Middle frontal gyrus (tissue), 1 donor: ENCODE measurements at regions not wholly inside any gene's neighbourhood (a gene's known extent, or its start where the extent isn't known, plus 50 kb on each side); places are given as distances from the start of the nearest gene placed in this dataset.
"Not testable (repeated sequence)": the region's sequence is repeated elsewhere in the genome, so short reads cannot be mapped to it uniquely, and the experiment has no call there.

Source experiments
- DNase-seq: peaks from one replicate; pipeline ENCODE4 v3.0.0-alpha.2; 2015; ENCODE audit warnings: low spot score; ENCODE audit errors: extremely low spot score

- DNase-seq, result no peak
Observed at GRCh38 chr3:635393-635792, 438.8 kb downstream of the CHL1 start.

DNA sequence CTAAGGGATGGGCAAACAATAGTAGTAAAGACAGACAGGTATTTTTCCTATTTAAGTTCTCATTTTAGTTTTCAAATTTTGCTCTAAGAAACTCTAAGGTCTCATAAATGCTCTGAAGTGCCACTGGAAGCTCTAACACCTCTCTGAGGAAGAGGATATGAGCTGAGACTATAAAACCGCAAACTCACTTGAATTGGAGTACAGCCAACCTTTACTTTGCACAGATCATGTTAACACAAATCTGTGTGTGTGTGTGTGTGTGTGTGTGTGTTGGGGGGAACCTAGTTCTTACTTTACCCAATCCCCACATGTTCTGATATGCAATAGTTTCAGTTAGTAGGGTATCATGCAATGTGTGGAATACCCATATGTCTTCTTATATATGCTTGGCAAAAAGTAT lies 446.8 kb downstream of the CHL1 start:
- DNase-seq, result no peak

DNA sequence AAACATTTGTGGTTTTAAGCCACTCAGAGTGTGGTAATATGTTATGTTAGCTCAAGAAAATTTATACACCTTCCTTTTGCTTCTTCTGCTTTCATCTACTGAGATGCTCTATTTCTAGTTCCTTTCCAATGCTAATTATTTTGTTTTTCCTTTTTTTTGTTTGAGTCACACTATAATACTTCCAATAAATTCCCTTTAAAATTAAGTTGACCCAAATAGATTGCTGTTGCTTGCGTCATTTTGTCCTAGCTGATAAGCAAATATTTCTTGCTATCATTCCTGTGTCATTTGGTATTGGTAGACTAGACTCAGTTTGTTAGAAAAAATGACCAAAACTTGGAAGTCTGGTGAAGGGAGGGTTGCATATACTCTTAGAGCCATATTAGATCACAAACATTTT lies 437.0 kb upstream of the CNTN6 start:
- no peak for DNase-seq

GRCh38 chr3:661356-661755 lies 431.5 kb upstream of the CNTN6 start:
- no peak for DNase-seq

GRCh38 chr3:674116-674515 lies 418.7 kb upstream of the CNTN6 start:
- DNase-seq, result peak; percentile 27

DNA sequence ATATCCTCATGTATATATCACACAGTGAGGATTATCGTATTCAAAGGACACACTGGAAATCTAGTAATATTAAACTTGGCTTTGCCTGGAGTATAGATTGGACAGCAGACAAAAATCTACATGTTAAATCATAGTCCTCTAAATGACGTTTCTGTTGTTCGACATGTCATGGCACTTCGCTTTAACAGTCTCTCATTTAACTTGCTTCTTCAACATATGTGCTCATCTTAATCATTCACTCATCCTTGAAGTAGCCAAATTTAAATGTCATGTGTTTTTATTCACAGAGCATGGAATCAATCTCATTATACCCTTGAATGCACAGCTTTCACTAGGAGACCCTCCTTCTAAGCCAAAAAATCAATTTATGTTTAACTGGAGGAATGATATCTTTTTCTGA lies 417.0 kb upstream of the CNTN6 start:
- DNase-seq, result no peak

DNA sequence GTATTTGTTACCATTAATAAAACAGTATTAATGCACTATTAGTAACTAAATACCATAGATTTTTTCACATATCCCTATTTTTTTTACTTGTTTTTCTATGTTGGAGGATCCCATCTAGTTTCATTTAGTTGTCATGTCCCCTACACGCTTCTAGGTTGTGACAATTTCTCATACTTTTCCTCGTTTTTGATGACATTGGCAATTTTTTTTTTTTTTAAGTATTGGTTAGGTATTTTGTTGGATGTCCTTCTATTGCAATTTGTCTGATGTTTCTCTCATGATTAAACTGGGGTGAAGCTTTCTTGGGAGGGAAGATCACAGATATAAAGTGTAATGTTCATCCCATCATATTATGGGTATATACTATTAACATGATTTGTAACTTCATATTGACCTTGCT lies 409.1 kb upstream of the CNTN6 start:
- no peak for DNase-seq

DNA sequence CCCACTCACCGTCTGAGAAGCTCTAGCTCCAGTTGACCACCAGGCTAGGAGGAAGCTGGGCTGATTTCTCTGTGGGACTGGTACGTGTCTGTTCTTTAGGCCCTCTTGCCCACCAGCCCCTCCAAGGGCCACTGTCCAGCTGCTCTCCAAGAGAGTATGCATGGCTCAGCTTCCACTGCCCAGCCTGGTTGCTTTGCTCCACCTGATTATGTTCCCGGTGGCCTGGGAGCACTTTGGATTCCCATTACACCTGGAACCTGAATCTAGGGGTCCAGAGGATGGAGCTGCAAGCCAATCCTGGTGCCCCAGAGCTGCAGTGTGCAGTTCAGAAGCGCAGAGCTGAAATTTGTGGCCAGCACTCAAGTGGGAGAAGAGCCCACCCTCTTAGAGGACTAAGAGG lies 402.1 kb upstream of the CNTN6 start:
- DNase-seq, result no peak

DNA sequence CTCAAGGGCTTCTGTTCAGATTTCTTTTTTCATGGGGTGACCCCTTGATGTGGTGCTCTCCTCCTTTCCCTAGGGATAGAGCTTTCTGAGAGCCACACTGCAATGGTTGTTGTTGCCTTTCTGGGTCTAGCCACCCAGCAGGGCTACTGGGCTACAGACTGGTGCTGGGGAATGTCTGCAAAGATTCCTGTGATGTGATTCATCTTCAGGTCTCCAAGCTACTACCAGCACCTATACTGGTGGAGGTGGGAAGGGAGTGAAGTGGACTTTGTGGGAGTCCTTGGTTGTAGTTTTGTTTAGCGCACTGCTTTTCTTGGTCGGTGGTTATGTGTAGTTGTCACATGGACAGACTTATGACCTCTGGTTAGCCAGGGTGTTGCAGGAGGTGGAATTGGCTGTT lies 392.3 kb upstream of the CNTN6 start:
- DNase-seq, result no peak

- peak; percentile 21 for DNase-seq
Observed at GRCh38 chr3:707041-707440, 385.8 kb upstream of the CNTN6 start.

DNA sequence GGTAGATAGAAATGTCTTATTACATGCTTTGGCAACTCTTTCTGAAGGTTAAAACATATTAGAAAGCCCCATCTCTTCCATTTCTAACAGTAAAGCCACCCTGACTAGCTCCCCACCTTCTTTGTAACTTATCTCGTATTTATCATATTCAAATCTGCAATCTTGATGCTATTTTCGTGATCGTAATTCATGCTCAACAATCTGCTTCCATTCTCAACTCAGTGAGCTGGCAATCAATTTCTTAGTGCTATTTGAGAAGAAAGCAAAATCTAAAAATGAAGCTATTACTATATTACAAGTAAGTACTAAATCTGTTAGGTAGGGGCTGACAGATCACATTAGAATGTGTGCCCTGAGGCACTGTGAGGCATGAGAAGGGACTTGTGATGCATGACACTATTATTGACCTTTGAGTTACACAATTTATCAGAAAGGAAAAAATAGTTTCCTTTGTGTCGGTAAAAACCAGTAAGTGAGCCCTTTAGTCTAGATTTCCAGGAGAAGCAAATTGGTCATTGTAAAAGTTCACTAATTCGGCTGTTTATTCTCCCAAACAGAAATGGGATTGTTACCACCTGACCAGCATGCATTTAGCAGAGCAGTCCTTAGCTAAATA lies 379.7 kb upstream of the CNTN6 start:
- DNase-seq, result no peak

DNA sequence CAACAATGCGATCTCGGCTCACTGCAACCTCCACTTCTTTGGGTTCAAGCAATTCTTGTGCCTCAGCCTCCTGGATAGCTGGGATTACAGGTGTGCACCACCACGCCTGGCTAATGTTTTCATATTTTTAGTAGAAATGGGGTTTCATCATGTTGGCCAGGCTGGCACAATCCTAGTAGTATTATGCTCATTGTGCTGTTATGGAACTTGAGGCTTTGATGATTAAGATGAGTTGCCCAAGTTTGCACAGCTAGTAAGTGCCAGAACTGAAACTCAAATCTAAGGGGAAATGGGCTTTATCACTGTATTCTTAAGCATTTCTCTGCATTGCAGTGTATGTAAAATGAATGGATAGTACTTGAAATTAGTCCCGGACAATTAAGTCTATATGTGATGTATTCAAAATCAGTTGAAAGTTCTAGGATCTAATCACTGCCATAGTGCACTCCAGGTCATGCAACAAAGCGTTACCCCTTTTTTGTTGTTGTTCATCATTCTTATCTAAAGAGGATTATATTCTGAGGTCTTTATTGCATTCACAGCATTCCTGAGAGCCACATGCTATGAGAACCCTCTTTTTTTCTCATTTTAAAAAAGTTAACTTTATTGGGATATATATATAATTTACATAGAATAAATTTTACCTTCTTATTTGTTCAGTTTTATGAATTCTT lies 378.7 kb upstream of the CNTN6 start:
- no peak for DNase-seq

GRCh38 chr3:721086-721485 lies 371.7 kb upstream of the CNTN6 start:
- no peak for DNase-seq

GRCh38 chr3:732326-732928 lies 360.4 kb upstream of the CNTN6 start:
- DNase-seq, result no peak

GRCh38 chr3:733313-733712 lies 359.5 kb upstream of the CNTN6 start:
- no peak for DNase-seq

GRCh38 chr3:757711-758110 lies 335.1 kb upstream of the CNTN6 start:
- no peak for DNase-seq

GRCh38 chr3:759106-759505 lies 333.7 kb upstream of the CNTN6 start:
- DNase-seq, result no peak

DNA sequence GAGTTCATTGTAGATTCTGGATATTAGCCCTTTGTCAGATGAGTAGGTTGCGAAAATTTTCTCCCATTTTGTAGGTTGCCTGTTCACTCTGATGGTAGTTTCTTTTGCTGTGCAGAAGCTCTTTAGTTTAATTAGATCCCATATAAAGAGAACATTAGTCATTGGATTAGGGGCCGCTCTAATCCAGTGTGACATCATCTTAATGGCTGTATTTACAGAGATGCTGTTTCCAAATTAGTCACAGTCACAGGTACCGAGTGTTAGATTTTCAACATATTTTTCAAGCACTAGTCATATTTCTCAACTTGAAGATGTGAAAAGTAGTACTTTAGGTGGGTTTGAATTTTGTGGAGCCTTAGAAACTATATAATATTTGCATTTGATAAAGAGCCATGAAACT lies 319.4 kb upstream of the CNTN6 start:
- not testable (repeated sequence) for DNase-seq

GRCh38 chr3:775178-775880 lies 317.5 kb upstream of the CNTN6 start:
- no peak for DNase-seq

DNA sequence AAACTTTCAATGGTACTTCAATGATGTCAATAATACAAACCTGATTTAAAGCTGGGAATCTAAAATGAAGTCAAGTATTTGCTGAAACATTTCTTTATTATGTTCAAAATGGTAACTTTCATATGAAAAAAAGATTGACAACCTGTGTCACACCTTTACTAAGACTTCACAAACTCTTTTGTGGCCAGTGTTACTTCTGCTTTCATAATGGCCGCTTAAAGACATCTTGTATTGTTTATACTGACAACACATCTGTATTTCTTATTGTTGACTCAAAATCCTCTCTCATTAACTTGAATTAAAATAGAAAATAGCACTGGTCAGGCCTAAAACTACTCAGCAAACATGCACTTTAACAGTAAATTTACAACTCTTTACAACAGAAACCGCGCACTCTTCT lies 312.3 kb upstream of the CNTN6 start:
- no peak for DNase-seq

DNA sequence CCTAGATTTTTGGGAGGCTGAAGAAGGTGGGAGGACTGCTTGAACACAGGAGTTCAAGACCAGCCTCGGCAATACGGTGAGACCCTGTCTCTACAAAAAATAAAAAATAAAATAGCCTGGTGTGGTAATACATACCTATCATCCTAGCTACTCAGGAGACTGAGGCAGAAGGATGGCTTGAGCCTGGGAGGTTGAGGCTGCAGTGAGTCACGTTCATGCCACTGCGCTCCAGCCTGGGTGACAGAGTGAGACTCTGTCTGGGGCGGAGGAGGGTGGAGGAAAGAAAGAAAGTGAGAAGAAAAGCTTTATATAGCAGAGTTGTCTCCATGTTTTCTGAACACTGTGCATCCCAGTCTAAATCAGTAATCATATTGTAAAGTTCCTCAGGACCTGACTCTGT lies 301.4 kb upstream of the CNTN6 start:
- DNase-seq, result no peak

DNA sequence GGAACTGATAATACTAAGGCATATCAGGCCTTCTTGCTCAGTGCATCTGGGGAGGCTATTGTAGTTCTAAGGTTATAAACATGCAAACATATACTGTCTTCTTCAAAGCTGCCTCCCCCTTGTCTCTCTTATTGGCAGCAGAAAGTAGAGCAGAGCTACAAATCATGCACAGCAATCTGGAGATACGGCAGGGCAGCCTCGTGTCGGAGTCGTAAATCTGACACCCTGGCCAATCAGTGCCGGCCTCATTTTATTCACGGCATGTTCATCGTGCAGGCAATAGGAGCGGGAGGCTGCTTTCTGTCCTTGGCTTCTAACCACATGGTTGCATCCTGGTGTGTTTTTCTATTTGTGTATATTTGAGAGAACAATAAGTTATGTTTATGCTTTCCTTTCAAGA lies 300.2 kb upstream of the CNTN6 start:
- no peak for DNase-seq
